A549 (cell line): ENCODE measurements at regions not wholly inside any gene's neighbourhood (a gene's known extent, or its start where the extent isn't known, plus 50 kb on each side); places are given as distances from the start of the nearest gene placed in this dataset.
A peak's percentile ranks its signal among the peaks of the same experiment; 100 is the strongest.

Experiments used
- ATAC-seq, 2 experiments: fragments of 200-7000 bp in 1 of 2; fragments of >200 bp in 1 of 2; cut with Nextera tagmentation in 1 of 2; cut with Tn5 transposase in 1 of 2; 3 replicates each; pipeline versions ENCODE4 v1.8.0 to v1.9.1; 2018 to 2020; ENCODE audit warnings: mild to moderate bottlenecking in 1 of 2, moderate library complexity in 1 of 2
- CTCF ChIA-PET: fragments of 300-600 bp; sonication (Branson Sonifier 250); formaldehyde crosslinking; extraction: SDS; loops from one replicate; lab custom pipeline; 2021; ENCODE audit warnings: antibody characterized with exemption, inconsistent platforms; lab: Yijun Ruan, JAX
- POLR2A ChIA-PET: fragments of 350-600 bp; formaldehyde crosslinking; extraction: SDS; loops from one replicate; lab custom pipeline; 2021; ENCODE audit warnings: antibody characterized with exemption, inconsistent platforms; lab: Yijun Ruan, JAX
- DNase-seq, 2 experiments: peaks; one replicate each; pipeline versions ENCODE4 v3.0.0 to v3.0.0-alpha.2; 2011 to 2016; ENCODE audit warnings: low read depth in 1 of 2, low spot score in 1 of 2
- FAIRE-seq: peaks from 2 replicates; lab custom pipeline; 2011; peaks lifted over from hg19 to GRCh38; lab: Jason Lieb, UNC
- H3K27ac ChIP-seq, 2 experiments: fragments of >200 bp; sonication (Bioruptor Twin); formaldehyde crosslinking; 3 replicates each; pipeline ENCODE4 v1.5.1; 2016 to 2017
- H3K4me1 ChIP-seq: fragments of >200 bp; sonication (Bioruptor Twin); formaldehyde crosslinking; 3 replicates; pipeline ENCODE4 v1.6.1; 2016
- H3K4me2 ChIP-seq: fragments of >200 bp; sonication (Bioruptor Twin); formaldehyde crosslinking; 3 replicates; pipeline ENCODE4 v1.6.1; 2016
- H3K4me3 ChIP-seq: fragments of >200 bp; sonication (Bioruptor Twin); formaldehyde crosslinking; 3 replicates; pipeline ENCODE4 v1.5.1; 2016
- H3K9me3 ChIP-seq: fragments of >200 bp; sonication (Bioruptor Twin); formaldehyde crosslinking; 3 replicates; pipeline ENCODE4 v1.6.1; 2016
- CBX2 ChIP-seq: fragments of 200-600 bp; sonication (generic); IDR thresholded peaks from 2 replicates; pipeline ENCODE4 v1.6.1; 2016; ENCODE audit warnings: low read depth, mild to moderate bottlenecking, borderline replicate concordance
- CEBPB ChIP-seq, 2 experiments: fragments of >200 bp in 1 of 2; sonication (Bioruptor Twin) in 1 of 2; formaldehyde crosslinking in 1 of 2; IDR thresholded peaks; 2 replicates each; pipeline ENCODE4 v1.6.1; 2012 to 2016
- CHD2 ChIP-seq: fragments of 150-350 bp; IDR thresholded peaks from 2 replicates; pipeline ENCODE4 v1.6.1; 2014; ENCODE audit warnings: low read length; ENCODE audit not compliant: partially characterized antibody
- CTCF ChIP-seq: fragments of >200 bp; sonication (Bioruptor Twin); formaldehyde crosslinking; IDR thresholded peaks from 3 replicates; pipeline ENCODE4 v1.5.1; 2016
- E2F6 ChIP-seq: IDR thresholded peaks from 2 replicates; pipeline ENCODE4 v1.6.1; 2012; ENCODE audit warnings: low read depth, borderline replicate concordance
- EHMT2 ChIP-seq: fragments of 200-600 bp; sonication (generic); IDR thresholded peaks from 2 replicates; pipeline ENCODE4 v1.6.1; 2016; ENCODE audit warnings: antibody characterized with exemption, low read depth, mild to moderate bottlenecking, moderate library complexity
- EP300 ChIP-seq, 2 experiments: fragments of >200 bp; sonication (Bioruptor Twin); formaldehyde crosslinking; IDR thresholded peaks; 2 replicates in 1 of 2; 3 replicates in 1 of 2; pipeline ENCODE4 v1.6.1; 2016 to 2017
- ESRRA ChIP-seq: fragments of 150-350 bp; IDR thresholded peaks from 2 replicates; pipeline ENCODE4 v1.6.1; 2014; ENCODE audit warnings: mild to moderate bottlenecking, low read length, borderline replicate concordance
- FOSB ChIP-seq: fragments of 250-450 bp; sonication (Bioruptor Pico); IDR thresholded peaks from 2 replicates; pipeline ENCODE4 v1.5.0; 2020; ENCODE audit warnings: mild to moderate bottlenecking, moderate library complexity
- HES2 ChIP-seq: fragments of >200 bp; sonication (Bioruptor Twin); formaldehyde crosslinking; IDR thresholded peaks from 2 replicates; pipeline ENCODE4 v1.6.1; 2016
- HOXB13 ChIP-seq: fragments of 250-450 bp; sonication (Bioruptor Pico); IDR thresholded peaks from 2 replicates; pipeline ENCODE4 v1.5.0; 2020; ENCODE audit warnings: low read depth, mild to moderate bottlenecking, moderate library complexity
- JUN ChIP-seq, 2 experiments: fragments of >200 bp; sonication (Bioruptor Twin); formaldehyde crosslinking; IDR thresholded peaks; 2 replicates in 1 of 2; 3 replicates in 1 of 2; pipeline ENCODE4 v1.6.1; 2016 to 2017
- JUNB ChIP-seq: fragments of >200 bp; sonication (Bioruptor Twin); formaldehyde crosslinking; IDR thresholded peaks from 2 replicates; pipeline ENCODE4 v1.6.1; 2016
- MYC ChIP-seq: IDR thresholded peaks from 2 replicates; pipeline ENCODE4 v1.6.1; 2012; ENCODE audit warnings: mild to moderate bottlenecking, inconsistent platforms, low read length, improper control_type of control experiment, borderline replicate concordance
- NFE2L2 ChIP-seq: fragments of 150-350 bp; conservative IDR thresholded peaks from 2 replicates; pipeline ENCODE4 v1.6.1; 2014; ENCODE audit warnings: low read length
- PBX3 ChIP-seq: IDR thresholded peaks from 2 replicates; pipeline ENCODE4 v1.6.1; 2012
- PHF8 ChIP-seq: fragments of 200-600 bp; sonication (generic); IDR thresholded peaks from 2 replicates; pipeline ENCODE4 v1.6.1; 2016; ENCODE audit warnings: low read depth, mild to moderate bottlenecking, antibody characterized with exemption, moderate library complexity, borderline replicate concordance
- POLR2A ChIP-seq: IDR thresholded peaks from 2 replicates; pipeline ENCODE4 v1.6.1; 2012; ENCODE audit warnings: mild to moderate bottlenecking, low read length
- RFX5 ChIP-seq: fragments of 450-650 bp; IDR thresholded peaks from 2 replicates; pipeline ENCODE4 v1.7.1; 2014; ENCODE audit warnings: antibody characterized with exemption, mild to moderate bottlenecking, moderate library complexity
- RNF2 ChIP-seq: fragments of 200-600 bp; sonication (generic); IDR thresholded peaks from 2 replicates; pipeline ENCODE4 v1.6.1; 2016; ENCODE audit warnings: low read depth, mild to moderate bottlenecking, antibody characterized with exemption, moderate library complexity, borderline replicate concordance
- SMC3 ChIP-seq: fragments of >200 bp; sonication (Bioruptor Twin); formaldehyde crosslinking; IDR thresholded peaks from 3 replicates; pipeline ENCODE4 v1.6.1; 2018; ENCODE audit warnings: inconsistent platforms
- TFCP2L1 ChIP-seq: fragments of 250-450 bp; sonication (Bioruptor Pico); IDR thresholded peaks from 2 replicates; pipeline ENCODE4 v1.5.0; 2021; ENCODE audit warnings: mild to moderate bottlenecking
- TP53 ChIP-seq: fragments of 250-450 bp; sonication (Bioruptor Pico); IDR thresholded peaks from 2 replicates; pipeline ENCODE4 v1.5.0; 2021; ENCODE audit warnings: mild to moderate bottlenecking, moderate library complexity
- ZC3H11A ChIP-seq: fragments of 450-650 bp; IDR thresholded peaks from 2 replicates; pipeline ENCODE4 v1.6.1; 2014; ENCODE audit warnings: antibody characterized with exemption, mild to moderate bottlenecking
- ZSCAN20 ChIP-seq: fragments of 250-450 bp; sonication (Bioruptor Pico); IDR thresholded peaks from 2 replicates; pipeline ENCODE4 v1.8.0; 2022; ENCODE audit warnings: mild to moderate bottlenecking, moderate library complexity
- WGBS: methylation state at CpG from one replicate; pipeline ENCODE4 v1.1.6; 2017; ENCODE audit errors: missing lambda C conversion rate; 5-methylcytosine and 5-hydroxymethylcytosine counted together

GRCh38 chr13:46489586-46490023 is 63.4 kb upstream of the LRCH1 start:
- peak overlapping the region; percentile 18; the same call in 1 of the 3 replicates for H3K4me2 ChIP-seq
- peak in 1 of 2 experiments; percentile 19; a peak in 1 of 6 replicates for ATAC-seq
- 0 out of 3 replicates have a peak, but pooled peaks cover 4% of the 10 kb centered on the region for H3K4me1 ChIP-seq
- no peak overlapping the region for H3K27ac ChIP-seq
- H3K4me3 ChIP-seq = no peak overlapping the region
- FAIRE-seq = no peak
- POLR2A ChIA-PET = no interaction called here
- TF ChIP-seq CHD2 (no peak), PHF8 (no peak), CTCF (no peak), HES2 (no peak), EHMT2 (no peak), PBX3 (no peak), JUNB (peak; percentile 20; the same call in 1 of the 2 replicates)
- CTCF ChIA-PET = interaction anchor here (1.2 to 2.6 kb wide), 3 partner anchors 231 to 235 kb away, joined by 3 to 17 read pairs (median 6); no protein-coding TSS in a partner anchor
- H3K9me3 ChIP-seq = peaks cover 15% of the 10 kb centered on the region; the same call in 1 of the 3 replicates
- WGBS = 66% methylated on average over 5 of the region's 5 CpGs
- no peak for DNase-seq

- H3K4me3 ChIP-seq = no peak overlapping the region
- ChIA-PET CTCF (no interaction called here), POLR2A (no interaction called here)
- 0 out of 3 replicates have a peak, but pooled peaks cover 4% of the 10 kb centered on the region for H3K4me1 ChIP-seq
- ATAC-seq (no peak), FAIRE-seq (no peak), DNase-seq (no peak)
- WGBS = 46% methylated on average over 1 of the region's 1 CpG
- TF ChIP-seq TFCP2L1 (CRISPR knock-in tag) (no peak), CEBPB (IDR thresholded peaks at IDR 0.05) (no peak), NFE2L2 (no peak), E2F6 (no peak), POLR2A (no peak)
- H3K9me3 ChIP-seq = peaks cover 23% of the 10 kb centered on the region; the same call in 1 of the 3 replicates
- no peak overlapping the region for H3K27ac ChIP-seq
- H3K4me2 ChIP-seq = no peak overlapping the region
Observed at GRCh38 chr13:46487748-46488147, 65.2 kb upstream of the LRCH1 start.

GRCh38 chr13:46486270-46486669 is 66.7 kb upstream of the LRCH1 start:
- POLR2A ChIA-PET = no interaction called here
- 0 out of 3 replicates have a peak, but pooled peaks cover 4% of the 10 kb centered on the region for H3K4me1 ChIP-seq
- H3K27ac ChIP-seq = no peak overlapping the region
- FAIRE-seq (no peak), ATAC-seq (no peak), DNase-seq (no peak)
- no peak overlapping the region for H3K4me3 ChIP-seq
- no peak for TF ChIP-seq FOSB
- TF ChIP-seq PHF8 = no peak
- no peak for TF ChIP-seq RNF2
- no peak for TF ChIP-seq ESRRA
- no peak for TF ChIP-seq HOXB13 (CRISPR knock-in tag)
- H3K9me3 ChIP-seq = peaks cover 23% of the 10 kb centered on the region; the same call in 1 of the 3 replicates
- no peak overlapping the region for H3K4me2 ChIP-seq
- 38% methylated on average over 6 of the region's 6 CpGs for WGBS
- CTCF ChIA-PET = interaction anchor here (0.6 to 1.6 kb wide), 3 partner anchors 66 to 235 kb away, joined by 3 to 4 read pairs (median 3); no protein-coding TSS in a partner anchor

- TF ChIP-seq JUN (IDR thresholded peaks at IDR 0.05) = no peak
- TF ChIP-seq CBX2 = no peak
- no peak for TF ChIP-seq EP300 (IDR thresholded peaks at IDR 0.05)
- TF ChIP-seq SMC3 = no peak
- TF ChIP-seq RFX5 = no peak
- no peak for TF ChIP-seq TP53 (CRISPR knock-in tag)
- no peak for TF ChIP-seq MYC
- TF ChIP-seq PHF8 = no peak
- no peak for TF ChIP-seq ZSCAN20 (CRISPR knock-in tag)
- TF ChIP-seq ZC3H11A = no peak
- DNase-seq (no peak), ATAC-seq (no peak), FAIRE-seq (no peak)
- Histone ChIP-seq H3K9me3 (peaks cover 23% of the 10 kb centered on the region; the same call in 1 of the 3 replicates), H3K4me2 (no peak overlapping the region), H3K4me3 (no peak overlapping the region), H3K4me1 (0 out of 3 replicates have a peak, but pooled peaks cover 4% of the 10 kb centered on the region), H3K27ac (no peak overlapping the region)
- WGBS = 13% methylated on average over 3 of the region's 3 CpGs
- CTCF ChIA-PET = interaction anchor here (1.5 kb wide), 1 partner anchor 236 kb away, joined by 3 read pairs; no protein-coding TSS in a partner anchor
- POLR2A ChIA-PET = no interaction called here
Observed at GRCh38 chr13:46484561-46484960, 68.4 kb upstream of the LRCH1 start.
